GM10266 (cell line): ENCODE measurements at regions not wholly inside any gene's neighbourhood (a gene's known extent, or its start where the extent isn't known, plus 50 kb on each side); places are given as distances from the start of the nearest gene placed in this dataset.

ENCODE experiments used
- DNase-seq: peaks from one replicate; pipeline ENCODE4 v3.0.0; 2012; ENCODE audit errors: extremely low spot score
- TF ChIP-seq, protein P1 (sequence below): IDR thresholded peaks from 2 replicates; pipeline ENCODE4 v1.5.1; 2012; ENCODE audit warnings: mild to moderate bottlenecking, low read depth; ENCODE audit not compliant: control insufficient read depth, insufficient read depth; ENCODE audit errors: missing control alignments

DNA sequence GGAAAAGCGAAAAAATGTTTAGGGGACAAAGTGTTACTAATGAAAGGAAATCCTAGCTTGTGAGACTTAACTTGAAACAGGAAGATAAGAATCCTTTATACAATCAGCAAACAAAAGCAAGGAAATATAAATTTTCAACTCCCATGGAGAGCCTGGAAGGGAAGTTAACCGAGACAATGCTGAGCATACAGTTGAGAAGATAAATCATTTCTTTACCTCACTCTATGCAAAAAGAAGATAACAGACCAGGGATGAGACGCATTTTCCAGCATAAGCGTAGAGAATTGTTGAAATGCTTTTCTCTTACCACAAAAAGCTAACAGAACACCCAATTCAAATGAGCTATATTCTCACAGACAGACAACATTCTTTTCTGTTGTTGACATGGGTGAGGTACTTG is 309.6 kb downstream of the CWC27 start:
- TF ChIP-seq, protein P1, sequence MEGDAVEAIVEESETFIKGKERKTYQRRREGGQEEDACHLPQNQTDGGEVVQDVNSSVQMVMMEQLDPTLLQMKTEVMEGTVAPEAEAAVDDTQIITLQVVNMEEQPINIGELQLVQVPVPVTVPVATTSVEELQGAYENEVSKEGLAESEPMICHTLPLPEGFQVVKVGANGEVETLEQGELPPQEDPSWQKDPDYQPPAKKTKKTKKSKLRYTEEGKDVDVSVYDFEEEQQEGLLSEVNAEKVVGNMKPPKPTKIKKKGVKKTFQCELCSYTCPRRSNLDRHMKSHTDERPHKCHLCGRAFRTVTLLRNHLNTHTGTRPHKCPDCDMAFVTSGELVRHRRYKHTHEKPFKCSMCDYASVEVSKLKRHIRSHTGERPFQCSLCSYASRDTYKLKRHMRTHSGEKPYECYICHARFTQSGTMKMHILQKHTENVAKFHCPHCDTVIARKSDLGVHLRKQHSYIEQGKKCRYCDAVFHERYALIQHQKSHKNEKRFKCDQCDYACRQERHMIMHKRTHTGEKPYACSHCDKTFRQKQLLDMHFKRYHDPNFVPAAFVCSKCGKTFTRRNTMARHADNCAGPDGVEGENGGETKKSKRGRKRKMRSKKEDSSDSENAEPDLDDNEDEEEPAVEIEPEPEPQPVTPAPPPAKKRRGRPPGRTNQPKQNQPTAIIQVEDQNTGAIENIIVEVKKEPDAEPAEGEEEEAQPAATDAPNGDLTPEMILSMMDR: no peak
- no peak for DNase-seq

GRCh38 chr5:65081071-65081470 is 312.3 kb downstream of the CWC27 start:
- TF ChIP-seq, protein P1: no peak

GRCh38 chr5:65084795-65085515 is 316.2 kb downstream of the CWC27 start:
- TF ChIP-seq, protein P1: no peak

More at GRCh38 chr5:65081071-65081470, 312.3 kb downstream of the CWC27 start:
- no peak for DNase-seq

GRCh38 chr5:65085516-65085850 is 316.8 kb downstream of the CWC27 start:
- TF ChIP-seq, protein P1: no peak
- no peak for DNase-seq

More at GRCh38 chr5:65084795-65085515, 316.2 kb downstream of the CWC27 start:
- DNase-seq: no peak

GRCh38 chr5:65086234-65086890 is 317.6 kb downstream of the CWC27 start:
- DNase-seq: no peak
- TF ChIP-seq, protein P1: no peak

DNA sequence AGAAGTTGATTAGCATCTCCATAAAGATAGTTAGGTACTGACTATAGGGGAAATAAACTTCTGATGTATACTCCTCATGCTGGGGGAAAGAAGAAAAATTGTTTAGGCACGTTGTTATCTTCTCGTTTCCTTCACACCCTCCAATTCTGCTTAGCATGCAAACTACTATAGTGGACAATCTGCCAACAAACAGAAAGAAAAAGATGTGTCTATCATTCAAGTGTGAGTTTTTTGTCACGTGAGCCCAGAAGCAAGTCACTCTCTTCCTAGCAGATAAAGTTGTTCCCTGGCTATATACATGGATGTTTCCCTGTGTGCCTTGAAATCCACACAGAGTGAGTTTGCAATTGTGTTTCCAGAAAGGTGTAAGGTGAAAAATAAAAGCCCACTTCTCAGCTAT is 318.4 kb downstream of the CWC27 start:
- TF ChIP-seq, protein P1: no peak
- no peak for DNase-seq

DNA sequence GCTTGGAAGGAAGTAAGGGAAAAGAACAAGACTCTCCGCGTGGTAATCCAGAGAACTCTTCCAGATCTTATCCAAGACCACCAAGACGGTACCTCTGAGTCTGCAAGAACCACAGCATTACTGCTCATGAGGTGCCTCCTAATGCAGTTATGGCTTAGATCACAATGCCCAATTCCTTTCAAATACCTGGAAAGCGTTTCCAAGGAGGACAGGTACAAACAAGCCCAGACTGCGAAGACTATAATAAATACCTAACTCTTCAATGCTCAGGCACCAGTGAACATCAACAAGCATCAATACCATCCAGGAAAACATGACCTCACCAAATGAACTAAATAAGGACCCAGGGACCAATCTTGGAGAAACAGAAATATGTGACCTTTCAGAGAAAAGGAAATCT is 325.5 kb downstream of the CWC27 start:
- TF ChIP-seq, protein P1: no peak
- no peak for DNase-seq
